ENCODE measurements at regions not wholly inside any gene's neighbourhood (a gene's known extent, or its start where the extent isn't known, plus 50 kb on each side); places are given as distances from the start of the nearest gene placed in this dataset.

DNA sequence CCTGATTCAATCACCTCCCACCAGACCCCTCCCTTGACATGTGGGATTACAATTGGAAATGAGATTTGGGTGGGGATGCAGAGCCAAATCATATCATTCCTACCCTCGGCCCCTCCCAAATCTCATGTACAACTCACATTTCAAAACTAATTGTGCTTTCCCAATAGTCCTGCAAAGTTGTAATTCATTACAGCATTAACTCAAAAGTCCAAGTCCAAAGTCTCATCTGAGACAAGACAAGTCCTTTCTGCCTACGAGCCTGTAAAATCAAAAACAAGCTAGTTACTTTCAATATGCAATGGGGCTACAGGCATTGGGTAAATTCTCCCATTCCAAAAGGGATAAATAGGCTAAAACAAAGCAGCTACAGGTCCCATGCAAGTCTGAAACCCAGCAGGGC is 634.6 kb downstream of the SLC6A15 start:
- DNase-seq (no peak), ATAC-seq (no peak)
- ChIA-PET POLR2A (no interaction called here), CTCF (no interaction called here)
- Mint-ChIP-seq H3K4me1 (ENCODE audit: low read depth) (no peaks in the 10 kb centered on the region), H3K27ac (no peak overlapping the region), H3K27me3 (no peaks in the 10 kb centered on the region), H3K4me3 (no peak overlapping the region), H3K9me3 (peaks cover 2% of the 10 kb centered on the region), H3K36me3 (ENCODE audit: low read depth) (no peaks in the 10 kb centered on the region)
- intact Hi-C loops (cut with micrococcal nuclease): no loop called here
- TF ChIP-seq, protein P1, sequence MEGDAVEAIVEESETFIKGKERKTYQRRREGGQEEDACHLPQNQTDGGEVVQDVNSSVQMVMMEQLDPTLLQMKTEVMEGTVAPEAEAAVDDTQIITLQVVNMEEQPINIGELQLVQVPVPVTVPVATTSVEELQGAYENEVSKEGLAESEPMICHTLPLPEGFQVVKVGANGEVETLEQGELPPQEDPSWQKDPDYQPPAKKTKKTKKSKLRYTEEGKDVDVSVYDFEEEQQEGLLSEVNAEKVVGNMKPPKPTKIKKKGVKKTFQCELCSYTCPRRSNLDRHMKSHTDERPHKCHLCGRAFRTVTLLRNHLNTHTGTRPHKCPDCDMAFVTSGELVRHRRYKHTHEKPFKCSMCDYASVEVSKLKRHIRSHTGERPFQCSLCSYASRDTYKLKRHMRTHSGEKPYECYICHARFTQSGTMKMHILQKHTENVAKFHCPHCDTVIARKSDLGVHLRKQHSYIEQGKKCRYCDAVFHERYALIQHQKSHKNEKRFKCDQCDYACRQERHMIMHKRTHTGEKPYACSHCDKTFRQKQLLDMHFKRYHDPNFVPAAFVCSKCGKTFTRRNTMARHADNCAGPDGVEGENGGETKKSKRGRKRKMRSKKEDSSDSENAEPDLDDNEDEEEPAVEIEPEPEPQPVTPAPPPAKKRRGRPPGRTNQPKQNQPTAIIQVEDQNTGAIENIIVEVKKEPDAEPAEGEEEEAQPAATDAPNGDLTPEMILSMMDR (IDR thresholded peaks at IDR 0.05): no peak

DNA sequence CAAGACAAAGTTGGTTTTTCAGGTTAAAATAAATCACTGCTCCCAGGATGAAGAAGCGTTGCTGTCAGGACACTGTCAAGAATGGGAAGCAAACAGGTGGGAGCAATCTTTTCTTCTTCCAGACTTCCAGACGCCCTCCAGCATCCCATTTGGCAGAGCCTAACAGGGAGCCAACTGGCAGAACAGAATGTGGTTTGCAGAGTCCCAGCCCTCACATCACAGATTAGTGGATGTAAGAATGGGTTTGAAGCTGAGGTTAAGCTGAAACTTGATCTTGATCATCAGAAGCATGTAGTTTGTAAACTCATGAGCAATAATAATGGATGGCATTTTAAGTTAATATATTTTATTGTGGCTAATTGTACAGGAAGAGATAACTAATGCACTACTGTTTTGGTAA is 636.4 kb downstream of the SLC6A15 start:
- TF ChIP-seq, protein P1 (IDR thresholded peaks at IDR 0.05): no peak
- H3K4me1 Mint-ChIP-seq (ENCODE audit: low read depth): no peaks in the 10 kb centered on the region
- H3K27me3 Mint-ChIP-seq: no peaks in the 10 kb centered on the region
- DNase-seq (no peak), ATAC-seq (no peak)
- no peaks in the 10 kb centered on the region for H3K36me3 Mint-ChIP-seq (ENCODE audit: low read depth)
- ChIA-PET CTCF (no interaction called here), POLR2A (no interaction called here)
- H3K27ac Mint-ChIP-seq: no peak overlapping the region
- intact Hi-C loops (cut with micrococcal nuclease): no loop called here
- H3K9me3 Mint-ChIP-seq: peaks cover 2% of the 10 kb centered on the region
- no peak overlapping the region for H3K4me3 Mint-ChIP-seq

DNA sequence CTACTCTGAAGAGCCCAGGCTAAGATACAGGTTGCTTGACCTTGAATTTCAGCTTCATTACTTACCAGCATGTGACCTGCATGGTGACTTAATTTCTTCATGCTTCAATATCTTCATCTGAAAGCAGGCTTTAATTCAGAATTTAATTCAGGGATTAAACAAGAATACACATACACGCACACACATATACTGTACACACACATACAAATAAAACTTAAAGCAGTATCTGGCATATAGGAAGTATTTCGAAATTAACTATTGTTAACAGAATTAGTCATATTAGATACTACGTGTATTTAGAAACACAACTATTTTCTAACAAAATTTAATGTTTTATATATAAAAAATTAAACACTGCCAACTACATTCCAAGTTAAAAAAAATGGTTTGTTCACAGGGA is 640.3 kb downstream of the SLC6A15 start:
- no peak for DNase-seq
- no peaks in the 10 kb centered on the region for H3K4me1 Mint-ChIP-seq (ENCODE audit: low read depth)
- H3K27me3 Mint-ChIP-seq: no peaks in the 10 kb centered on the region
- intact Hi-C loops (cut with micrococcal nuclease): no loop called here
- ChIA-PET CTCF (no interaction called here), POLR2A (no interaction called here)
- no peaks in the 10 kb centered on the region for H3K36me3 Mint-ChIP-seq (ENCODE audit: low read depth)
- no peak for ATAC-seq
- no peak overlapping the region for H3K4me3 Mint-ChIP-seq
- H3K9me3 Mint-ChIP-seq: no peaks in the 10 kb centered on the region
- TF ChIP-seq, protein P1 (IDR thresholded peaks at IDR 0.05): no peak
- H3K27ac Mint-ChIP-seq: no peak overlapping the region

DNA sequence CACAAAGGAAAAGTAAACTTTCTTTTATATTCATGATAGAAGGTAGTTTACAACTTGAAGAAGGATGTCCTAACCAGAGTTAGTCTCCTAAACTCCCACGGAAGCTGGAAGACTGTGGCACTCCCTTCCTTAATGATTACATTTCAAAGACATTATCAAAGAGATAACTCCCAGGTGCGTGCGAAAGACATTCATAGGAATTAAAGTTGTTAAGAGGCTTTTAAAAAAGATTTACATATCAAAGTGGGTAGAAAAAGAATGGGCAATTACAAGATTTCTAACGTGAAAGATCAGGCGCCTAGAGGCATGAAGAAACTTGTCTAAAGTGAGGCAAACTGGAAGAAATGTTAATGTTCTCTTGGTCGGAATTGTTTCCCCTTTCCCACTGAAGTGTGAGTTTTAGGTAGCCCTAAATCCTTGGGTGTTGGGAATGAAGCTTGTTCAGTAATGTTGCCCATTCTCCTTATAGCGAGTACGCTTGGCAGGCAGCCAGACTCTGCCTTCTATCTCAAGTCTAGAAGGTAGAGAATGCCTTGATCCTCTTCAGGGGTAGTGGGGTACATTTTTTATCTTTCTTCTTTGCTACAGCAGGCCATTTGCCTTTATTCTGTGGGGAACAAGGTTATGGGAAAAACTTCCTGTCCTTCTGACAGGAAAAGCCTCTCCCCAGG is 642.0 kb downstream of the SLC6A15 start:
- POLR2A ChIA-PET: no interaction called here
- TF ChIP-seq, protein P1 (IDR thresholded peaks at IDR 0.05): no peak
- CTCF ChIA-PET: no interaction called here
- H3K27me3 Mint-ChIP-seq: no peaks in the 10 kb centered on the region
- no peaks in the 10 kb centered on the region for H3K36me3 Mint-ChIP-seq (ENCODE audit: low read depth)
- no peaks in the 10 kb centered on the region for H3K4me1 Mint-ChIP-seq (ENCODE audit: low read depth)
- no peak overlapping the region for H3K27ac Mint-ChIP-seq
- H3K9me3 Mint-ChIP-seq: no peaks in the 10 kb centered on the region
- intact Hi-C loops (cut with micrococcal nuclease): no loop called here
- H3K4me3 Mint-ChIP-seq: no peak overlapping the region
- no peak for DNase-seq
- no peak for ATAC-seq

DNA sequence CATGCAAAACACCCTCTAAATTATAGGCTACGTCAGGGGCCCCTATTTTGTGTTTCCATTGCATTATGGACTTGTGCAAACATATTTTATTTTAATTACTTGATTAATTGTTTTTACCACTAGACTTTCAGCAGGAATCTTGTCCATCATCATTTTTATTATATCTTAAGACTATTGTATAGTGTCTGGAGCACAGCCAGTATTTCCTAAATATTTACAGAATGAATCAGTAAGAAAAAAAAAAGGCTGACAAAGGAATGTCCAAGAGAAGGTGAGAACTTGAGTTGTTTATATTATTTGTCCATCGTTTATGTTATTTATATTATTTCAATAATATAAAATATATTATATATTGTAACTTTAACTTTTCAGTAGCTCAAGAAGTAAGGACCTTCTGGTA is 664.7 kb downstream of the SLC6A15 start:
- CTCF ChIA-PET: no interaction called here
- TF ChIP-seq, protein P1 (IDR thresholded peaks at IDR 0.05): no peak
- no peaks in the 10 kb centered on the region for H3K27me3 Mint-ChIP-seq
- no peak overlapping the region for H3K27ac Mint-ChIP-seq
- H3K4me1 Mint-ChIP-seq (ENCODE audit: low read depth): no peaks in the 10 kb centered on the region
- H3K4me3 Mint-ChIP-seq: no peak overlapping the region
- ATAC-seq (no peak), DNase-seq (no peak)
- intact Hi-C loops (cut with micrococcal nuclease): no loop called here
- peaks cover 3% of the 10 kb centered on the region for H3K9me3 Mint-ChIP-seq
- POLR2A ChIA-PET: no interaction called here
- H3K36me3 Mint-ChIP-seq (ENCODE audit: low read depth): no peaks in the 10 kb centered on the region

Data from activated CD8-positive, alpha-beta T cell treated with anti-CD3 and anti-CD28 coated beads for 36 hours (primary cell).